ENCODE measurements at regions not wholly inside any gene's neighbourhood (a gene's known extent, or its start where the extent isn't known, plus 50 kb on each side); places are given as distances from the start of the nearest gene placed in this dataset.

GRCh38 chr12:77689510-77690086 lies 141.1 kb upstream of the NAV3 start (continued):
- no peak for TF ChIP-seq CEBPZ (IDR thresholded peaks at IDR 0.05; ENCODE audit: low read depth, low read length)
- no peak for TF ChIP-seq ZNF24 (IDR thresholded peaks at IDR 0.05)
- no peak for TF ChIP-seq TCF12 (IDR thresholded peaks at IDR 0.05; ENCODE audit: low read depth, low read length)

GRCh38 chr12:77687321-77687720 lies 143.4 kb upstream of the NAV3 start:
- BruUV-seq (replicated peaks) = no TSS peak
- Histone ChIP-seq H3K79me2 (ENCODE audit: control insufficient read depth, insufficient read depth, low read length) (no peaks in the 10 kb centered on the region), H3K27me3 (replicated peaks in 1 of 2; ENCODE audit: control insufficient read depth in 2 of 2, insufficient read depth in 2 of 2, low read length in 1 of 2) (no peaks in the 10 kb centered on the region), H3K4me1 (ENCODE audit: control insufficient read depth, insufficient read depth, low read length) (no peaks in the 10 kb centered on the region), H3K4me3 (no peak overlapping the region), H3K4me2 (ENCODE audit: control insufficient read depth, insufficient read depth) (no peak overlapping the region), H2AFZ (ENCODE audit: control insufficient read depth, low read depth, low read length) (no peak overlapping the region), H3K9ac (ENCODE audit: control insufficient read depth, insufficient read depth, low read length) (no peak overlapping the region), H3K36me3 (ENCODE audit: control insufficient read depth in 2 of 2, insufficient read depth in 2 of 2, low read length in 1 of 2) (no peaks in the 10 kb centered on the region), H4K20me1 (ENCODE audit: control insufficient read depth, insufficient read depth) (no peaks in the 10 kb centered on the region), H3K27ac (ENCODE audit: control insufficient read depth, insufficient read depth) (no peak overlapping the region), H3K9me3 (replicated peaks; ENCODE audit: control insufficient read depth, insufficient read depth, low read length) (no peaks in the 10 kb centered on the region)
- POLR2A ChIA-PET = no interaction called here
- RAD21 ChIA-PET (ENCODE audit: unreplicated experiment) = no interaction called here
- FAIRE-seq (no peak), ATAC-seq (no peak), DNase-seq (ENCODE audit: low read depth, low spot score) (no peak)
- 11% methylated on average over 3 of the region's 3 CpGs for WGBS (ENCODE audit: insufficient coverage, insufficient replicate concordance, low lambda C conversion rate, missing lambda C conversion rate)
- in situ Hi-C loops (cut with MboI) = loop anchor here (5.0 kb wide), 1 partner anchor 640 kb away; no protein-coding TSS in a partner anchor
- CTCF ChIA-PET = no interaction called here
- SMC1A ChIA-PET (ENCODE audit: uncharacterized antibody, unreplicated experiment) = no interaction called here
- intact Hi-C loops (cut with micrococcal nuclease; ENCODE audit: unreplicated experiment) = loop anchor here (10.0 kb wide), 1 partner anchor 643 kb away; no protein-coding TSS in a partner anchor
- TF ChIP-seq CREB1 (IDR thresholded peaks at IDR 0.05; ENCODE audit: low read depth) (no peak), SMAD5 (IDR thresholded peaks at IDR 0.05; ENCODE audit: low read depth) (no peak), GABPA (IDR thresholded peaks at IDR 0.05; ENCODE audit: low read depth) (no peak), SUZ12 (IDR thresholded peaks at IDR 0.05; ENCODE audit: unreplicated experiment) (no peak), ATF3 (IDR thresholded peaks at IDR 0.05; ENCODE audit: borderline replicate concordance, extremely low read depth, low read depth, low read length) (no peak), SP1 (IDR thresholded peaks at IDR 0.05; ENCODE audit: low read depth, low read length) (no peak), SKIL (IDR thresholded peaks at IDR 0.05; ENCODE audit: low read depth, poor library complexity, severe bottlenecking) (no peak), ATF7 (IDR thresholded peaks at IDR 0.05; ENCODE audit: low read depth) (no peak), ESRRA (IDR thresholded peaks at IDR 0.05; ENCODE audit: low read length) (no peak), HDAC2 (IDR thresholded peaks at IDR 0.05) (no peak), CBX3 (IDR thresholded peaks at IDR 0.05; ENCODE audit: borderline replicate concordance, low read depth) (no peak), BACH1 (IDR thresholded peaks at IDR 0.05; ENCODE audit: borderline replicate concordance) (no peak), MYB (IDR thresholded peaks at IDR 0.05; ENCODE audit: borderline replicate concordance, low read depth, low read length) (no peak), WRNIP1 (IDR thresholded peaks at IDR 0.05; ENCODE audit: borderline replicate concordance, low read depth, low read length) (no peak), MTA2 (IDR thresholded peaks at IDR 0.05; ENCODE audit: low read depth) (no peak), IRF3 (IDR thresholded peaks at IDR 0.05) (no peak)

All from GM12878 (cell line).